HG03565 (cell line): ENCODE measurements at regions not wholly inside any gene's neighbourhood (a gene's known extent, or its start where the extent isn't known, plus 50 kb on each side); places are given as distances from the start of the nearest gene placed in this dataset.
"Not testable (repeated sequence)": the region's sequence is repeated elsewhere in the genome, so short reads cannot be mapped to it uniquely, and the experiment has no call there.

Experiments
- ATAC-seq: cut with Tn5 transposase; IDR thresholded peaks from one replicate; pipeline ENCODE4 v1.9.1; 2021; ENCODE audit warnings: mild to moderate bottlenecking, moderate library complexity; ENCODE audit not compliant: unreplicated experiment

DNA sequence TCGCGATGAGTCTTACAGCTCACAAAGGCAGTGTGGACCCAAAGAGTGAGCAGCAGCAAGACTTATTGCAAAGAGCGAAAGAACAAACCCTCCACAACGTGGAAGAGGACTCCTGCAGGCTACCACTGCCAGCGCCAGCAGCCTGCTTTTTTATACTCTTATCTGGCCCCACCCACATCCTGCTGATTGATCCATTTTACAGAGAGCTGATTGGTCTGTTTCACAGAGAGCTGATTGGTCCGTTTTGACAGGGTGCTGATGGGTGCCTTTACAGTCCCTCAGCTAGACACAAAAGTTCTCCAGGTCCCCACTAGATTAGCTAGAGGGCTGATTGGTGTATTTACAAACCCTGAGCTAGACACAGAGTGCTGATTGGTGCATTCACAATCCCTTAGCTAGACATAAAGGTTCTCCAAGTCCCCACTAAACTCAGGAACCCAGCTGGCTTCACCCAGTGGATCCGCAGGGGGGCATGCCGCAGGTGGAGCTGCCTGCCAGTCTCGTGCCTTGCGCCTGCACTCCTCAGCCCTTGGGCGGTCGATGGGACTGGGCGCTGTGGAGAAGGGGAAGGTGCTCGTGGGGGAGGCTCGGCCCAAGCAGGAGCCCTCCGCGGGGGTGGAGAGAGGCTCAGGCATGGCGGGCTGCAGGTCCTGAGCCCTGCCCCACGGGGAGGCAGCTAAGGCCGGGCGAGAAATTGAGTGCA, 75.7 kb downstream of the QDPR start:
- ATAC-seq: not testable (repeated sequence)

DNA sequence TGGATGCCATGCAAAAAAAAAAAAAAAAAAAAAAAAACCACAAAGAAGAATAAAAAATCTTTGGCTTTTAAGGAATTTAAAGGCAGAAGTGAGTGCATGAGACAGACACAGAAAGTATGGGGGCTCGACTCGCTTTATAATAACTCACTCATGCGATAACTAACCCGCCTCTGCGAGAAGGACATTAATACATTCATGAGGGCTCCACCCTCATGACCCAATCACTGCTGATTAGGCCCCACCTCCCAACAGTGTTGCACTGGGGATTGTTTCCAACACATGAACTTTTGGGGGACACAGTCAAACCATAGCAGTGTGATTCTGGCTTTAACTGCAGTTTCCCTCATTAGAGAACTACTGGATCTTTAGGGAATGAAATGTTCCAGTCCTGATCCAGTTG, 78.1 kb downstream of the QDPR start:
- ATAC-seq: no peak

DNA sequence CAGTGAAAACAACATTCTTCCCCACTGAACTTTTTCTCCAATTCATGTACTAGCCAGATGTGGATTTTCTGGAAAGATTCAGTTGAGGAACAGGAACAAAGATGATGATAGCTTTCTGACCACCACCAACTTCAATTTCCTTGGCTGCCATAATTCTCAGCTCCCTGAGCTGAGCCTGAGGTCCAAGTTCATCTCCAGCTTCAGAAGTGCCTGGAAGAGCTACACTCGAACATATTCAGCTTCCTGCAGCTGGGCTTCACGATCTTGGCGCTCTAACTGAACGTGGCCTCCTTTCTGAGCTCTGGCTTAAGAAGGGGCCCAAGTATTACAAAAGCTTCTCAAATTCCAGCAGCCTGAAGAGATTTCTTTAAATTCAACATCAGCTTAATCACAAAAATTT, 83.9 kb downstream of the QDPR start:
- ATAC-seq: no peak

DNA sequence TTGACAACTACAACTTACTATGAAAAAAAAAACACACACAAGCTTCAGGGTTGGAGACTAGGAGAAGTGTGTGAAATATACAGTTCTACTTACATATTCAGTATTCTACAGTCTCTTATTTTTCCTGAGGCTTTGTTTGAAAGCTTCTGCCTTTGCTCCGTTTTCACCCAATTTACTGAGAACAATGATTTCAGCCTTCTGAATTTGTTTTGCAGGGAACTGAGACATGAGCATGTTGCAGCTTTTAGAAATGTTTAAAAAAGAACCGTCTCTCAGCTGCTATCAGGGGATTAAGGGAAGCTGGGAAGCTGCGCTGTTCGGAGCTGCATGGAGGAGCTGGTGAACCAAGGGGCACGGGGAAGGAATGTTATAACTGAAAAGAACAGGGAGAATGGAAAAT, 85.7 kb downstream of the QDPR start:
- ATAC-seq: no peak

DNA sequence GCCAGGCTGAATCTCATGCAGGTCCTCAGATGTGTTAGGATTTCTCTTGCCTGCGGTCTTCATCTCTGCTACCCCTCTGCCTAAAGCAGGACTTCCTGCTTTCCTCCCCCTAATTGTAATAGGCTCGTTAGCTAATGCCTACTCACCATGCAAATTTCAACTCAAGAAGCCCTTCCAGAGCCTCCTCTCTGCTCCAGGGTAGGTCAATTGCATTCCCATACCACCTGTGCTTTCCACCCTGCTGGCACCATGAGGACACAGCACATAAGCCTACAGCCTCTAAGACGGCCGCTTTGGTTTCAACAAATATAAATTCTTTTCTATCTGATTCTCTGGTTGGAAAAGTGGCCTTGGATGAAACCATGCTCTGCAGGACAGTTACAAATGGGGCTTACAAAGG, 93.9 kb downstream of the QDPR start:
- no peak for ATAC-seq

DNA sequence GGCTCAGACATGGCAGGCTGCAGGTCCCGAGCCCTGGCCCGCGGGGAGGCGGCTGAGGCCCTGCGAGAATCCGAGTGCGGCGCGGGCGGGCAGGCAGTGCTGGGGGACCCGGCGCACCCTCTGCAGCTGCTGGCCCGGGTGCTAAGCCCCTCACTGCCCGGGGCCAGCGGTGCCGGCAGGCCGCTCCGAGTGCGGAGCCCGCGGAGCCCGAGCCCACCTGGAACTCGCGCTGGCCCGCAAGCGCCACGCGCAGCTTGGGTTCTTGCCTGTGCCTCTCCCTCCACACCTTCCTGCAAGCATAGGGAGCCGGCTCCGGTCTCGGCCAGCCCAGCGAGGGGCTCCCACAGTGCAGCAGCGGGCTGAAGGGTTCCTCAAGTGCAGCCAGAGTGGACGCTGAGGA, 97.5 kb downstream of the QDPR start:
- ATAC-seq: no peak

DNA sequence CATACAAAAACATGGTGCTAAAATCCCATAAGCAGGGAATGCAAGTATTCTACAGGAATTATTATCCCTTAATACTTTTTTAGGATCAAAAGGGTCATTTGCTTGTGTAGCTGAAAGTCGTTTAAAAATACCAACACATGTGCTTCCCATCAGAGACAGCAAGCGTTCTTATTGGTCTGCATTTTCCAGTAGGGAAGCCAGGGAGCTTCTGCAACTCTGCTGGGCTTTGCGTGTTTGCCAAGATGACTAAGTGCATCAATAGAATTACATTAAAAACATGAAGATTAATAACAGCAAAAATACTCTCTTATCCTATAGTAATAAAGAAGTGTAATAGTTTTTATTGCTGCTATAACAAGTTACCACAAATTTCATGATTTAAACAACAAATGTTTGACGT, 111.2 kb downstream of the QDPR start:
- ATAC-seq: no peak

DNA sequence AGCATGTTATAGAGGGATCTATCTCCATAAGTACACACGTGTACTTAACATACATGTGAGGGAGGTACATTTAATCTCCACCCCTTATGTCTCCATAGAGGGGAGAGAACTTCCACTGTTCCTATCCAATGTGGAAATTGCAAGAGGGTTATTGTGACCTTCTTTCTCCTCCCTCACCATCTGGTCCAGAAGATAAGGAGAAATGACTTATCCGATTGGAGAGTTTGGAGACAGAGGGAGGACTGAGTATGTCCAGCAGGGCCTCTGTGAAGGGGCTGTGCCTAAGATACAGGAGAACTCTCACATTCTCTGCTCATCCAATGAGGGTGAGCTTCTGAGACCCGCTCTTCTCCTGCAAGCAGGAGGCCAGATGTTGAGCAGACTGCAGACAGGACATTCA, 113.1 kb downstream of the QDPR start:
- no peak for ATAC-seq

DNA sequence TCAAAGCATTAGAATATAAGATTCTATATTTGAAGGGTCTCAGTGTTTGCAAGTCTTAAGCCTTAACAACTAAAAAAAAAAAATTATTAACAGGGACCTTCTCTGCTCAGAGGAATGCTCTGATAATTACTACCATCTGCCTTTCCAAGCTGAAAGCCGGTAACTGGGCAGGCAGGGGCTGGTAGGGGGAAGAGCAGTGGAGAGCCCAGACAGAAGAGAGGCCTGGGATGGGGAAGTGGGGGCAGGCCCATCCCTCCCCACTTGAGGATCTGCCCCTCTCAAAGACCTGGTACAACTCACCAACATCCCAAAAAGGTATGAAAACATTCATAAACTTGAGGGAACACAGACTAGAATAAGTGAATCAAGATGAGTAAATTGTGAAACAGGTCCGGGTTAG, 113.9 kb downstream of the QDPR start:
- no peak for ATAC-seq

DNA sequence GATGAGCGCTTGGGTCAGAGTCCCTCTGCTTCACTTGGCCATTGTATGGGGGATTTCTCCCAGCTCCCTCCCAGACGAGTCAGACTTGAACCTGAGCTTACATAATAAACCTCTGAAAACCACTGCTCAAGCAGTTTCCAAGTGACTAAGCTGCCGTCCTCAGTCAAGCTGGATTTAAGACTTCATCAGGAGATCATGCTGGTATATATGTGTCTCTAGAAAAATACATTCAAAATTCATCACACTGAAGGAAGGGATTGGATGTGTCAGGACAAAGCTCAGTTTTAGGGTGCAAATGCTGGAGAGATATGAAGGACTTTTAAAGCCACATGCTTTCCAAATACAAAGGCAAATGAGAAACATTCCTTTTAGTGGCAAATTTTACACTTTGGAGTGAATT, 114.3 kb downstream of the QDPR start:
- ATAC-seq: no peak

DNA sequence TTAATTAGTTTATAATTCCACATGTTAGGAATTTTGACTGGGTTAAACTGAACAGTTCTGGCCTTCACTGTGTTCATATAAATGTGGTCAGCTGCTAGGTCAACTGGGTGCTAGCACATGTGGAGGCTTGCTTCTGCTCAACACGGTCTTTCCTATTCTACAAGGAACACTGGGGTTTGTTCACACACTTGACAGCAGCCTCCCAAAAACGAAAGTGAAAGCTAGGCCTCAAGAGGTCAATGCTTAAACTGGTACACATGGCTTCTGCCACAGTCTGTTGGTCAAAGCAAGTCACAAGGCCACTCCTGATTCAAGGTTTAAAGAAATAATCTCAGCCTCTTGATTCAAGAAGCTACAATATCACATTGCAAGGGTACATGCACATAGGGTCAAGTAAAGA, 126.5 kb downstream of the QDPR start:
- peak; percentile 70 for ATAC-seq

DNA sequence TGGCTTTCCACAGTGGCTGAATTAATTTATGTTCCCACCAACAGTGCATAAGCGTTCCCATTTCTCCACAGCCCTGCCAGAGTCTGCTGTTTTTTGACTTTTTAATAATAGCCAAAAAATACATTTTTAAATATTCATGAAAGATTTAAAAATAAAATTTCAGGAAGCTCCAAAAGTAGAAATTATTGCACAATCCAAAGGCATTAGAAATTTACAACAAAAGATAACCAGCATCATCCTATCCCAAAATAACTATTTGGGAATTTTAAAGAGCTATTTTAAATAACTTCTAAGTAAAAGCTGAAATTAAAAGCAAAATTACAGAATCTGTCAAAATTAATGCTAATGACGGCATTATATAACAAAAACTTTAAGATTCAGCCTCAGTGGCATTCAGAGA, 131.5 kb downstream of the QDPR start:
- no peak for ATAC-seq

DNA sequence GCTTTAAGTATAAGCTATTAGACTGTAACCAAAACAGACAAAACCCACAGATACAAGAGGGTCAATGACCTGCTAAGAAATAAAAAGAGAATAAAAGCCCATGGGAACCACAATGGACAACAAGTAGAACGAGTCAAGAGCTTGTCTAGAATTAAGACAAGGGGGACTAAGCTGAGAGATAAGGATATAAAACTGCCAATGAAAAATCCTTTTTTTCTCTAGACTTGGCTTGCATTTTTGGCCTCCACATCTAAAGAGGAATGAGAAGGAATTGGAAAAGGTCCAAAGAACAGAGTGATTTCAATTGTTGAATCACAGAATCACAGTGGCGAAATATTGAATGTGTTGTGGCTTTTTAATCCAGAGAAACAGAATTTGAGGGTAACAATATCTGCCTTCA, 135.7 kb downstream of the QDPR start:
- ATAC-seq: no peak

DNA sequence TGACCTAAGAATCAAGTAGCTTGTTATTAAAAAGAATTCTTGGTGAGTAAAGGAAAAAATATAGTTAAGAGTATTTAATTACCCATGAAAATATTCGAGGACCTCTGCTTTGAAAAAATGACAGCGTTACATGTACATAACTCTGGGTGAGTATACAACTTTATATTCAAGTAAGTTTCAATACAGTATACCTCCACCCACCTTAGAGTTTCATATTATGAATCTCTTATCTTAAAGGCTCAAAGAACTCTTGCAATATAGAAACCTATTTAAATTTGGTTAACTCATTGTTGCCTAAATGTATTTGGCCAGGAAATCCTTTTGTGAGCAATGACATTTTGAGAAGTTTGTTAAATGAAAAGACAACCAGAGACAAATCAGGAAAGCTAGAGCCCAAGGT, 138.2 kb downstream of the QDPR start:
- ATAC-seq: no peak

DNA sequence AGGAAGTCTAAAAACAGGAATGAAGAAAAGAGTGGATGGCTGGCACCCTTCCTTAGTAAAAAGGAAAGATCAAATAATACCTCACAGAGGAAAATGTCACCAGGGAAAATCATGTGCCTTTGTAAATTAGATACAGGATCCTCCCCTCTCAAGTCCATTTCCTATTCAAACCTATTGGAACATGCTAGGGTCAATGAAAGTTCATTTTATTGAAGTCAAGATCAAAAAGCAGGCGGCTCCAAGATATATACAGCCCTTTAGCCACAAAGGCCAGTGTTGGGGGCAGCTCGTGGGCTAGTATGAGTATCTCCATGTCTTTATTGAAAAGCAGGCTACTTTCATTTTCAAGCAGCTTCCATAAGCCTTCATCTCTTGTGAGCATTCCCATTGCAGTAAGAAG, 141.1 kb downstream of the QDPR start:
- ATAC-seq: no peak

DNA sequence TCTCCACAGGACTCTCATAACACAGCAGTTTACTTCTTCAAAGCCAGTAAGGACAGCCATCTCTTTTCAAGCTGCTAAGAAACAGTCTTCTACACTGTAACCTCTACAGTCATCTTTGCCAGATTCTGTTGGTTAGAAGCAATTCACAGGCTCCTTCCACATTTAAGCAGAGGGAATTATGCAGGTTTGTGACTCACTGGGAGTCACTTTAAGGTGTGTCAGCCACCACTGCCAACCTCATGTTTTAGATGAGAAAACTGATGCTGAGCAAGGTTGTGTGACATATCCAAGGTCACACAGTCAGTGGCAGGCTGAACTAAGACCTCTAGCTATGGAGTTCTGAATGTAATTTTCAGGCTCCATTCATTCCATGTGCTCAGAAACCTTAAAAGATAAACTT, 143.5 kb downstream of the QDPR start:
- no peak for ATAC-seq

DNA sequence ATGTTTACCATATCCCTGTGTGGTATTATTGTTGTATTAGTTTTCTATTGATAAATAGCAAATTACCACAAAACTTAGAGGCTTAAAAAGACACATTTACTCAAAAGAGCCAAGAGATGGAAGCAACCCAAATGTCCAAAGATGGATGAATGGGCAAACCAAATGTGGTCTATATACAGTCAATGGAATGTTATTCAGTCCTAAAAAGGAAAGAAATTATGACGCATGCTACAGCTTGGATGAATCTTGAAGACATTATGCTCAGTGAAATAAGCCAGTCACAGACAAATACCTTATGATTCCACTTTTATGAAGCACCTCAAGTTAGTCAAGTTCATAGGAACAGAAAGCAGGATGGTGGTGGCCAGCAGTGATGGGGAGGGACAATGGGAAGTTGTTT, 144.7 kb downstream of the QDPR start:
- no peak for ATAC-seq

DNA sequence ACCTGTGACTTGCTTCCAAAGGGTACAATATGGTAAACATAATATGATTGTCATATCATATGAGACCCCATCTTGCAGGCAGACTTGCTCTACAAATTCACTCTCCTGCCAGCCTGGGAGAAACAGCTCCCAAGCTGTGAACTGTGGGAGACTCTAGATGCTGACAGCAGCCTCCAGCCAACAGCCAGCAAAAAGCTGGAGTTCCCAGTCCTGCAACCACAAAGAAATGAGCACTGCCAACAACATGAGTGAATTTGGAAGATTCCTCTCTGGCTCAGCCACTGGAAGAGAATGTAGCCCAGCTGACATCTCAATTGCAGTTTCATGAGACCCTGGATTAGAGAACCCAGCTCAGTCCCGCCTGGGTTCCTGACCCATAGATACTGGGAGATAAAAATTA, 145.4 kb downstream of the QDPR start:
- ATAC-seq: no peak

DNA sequence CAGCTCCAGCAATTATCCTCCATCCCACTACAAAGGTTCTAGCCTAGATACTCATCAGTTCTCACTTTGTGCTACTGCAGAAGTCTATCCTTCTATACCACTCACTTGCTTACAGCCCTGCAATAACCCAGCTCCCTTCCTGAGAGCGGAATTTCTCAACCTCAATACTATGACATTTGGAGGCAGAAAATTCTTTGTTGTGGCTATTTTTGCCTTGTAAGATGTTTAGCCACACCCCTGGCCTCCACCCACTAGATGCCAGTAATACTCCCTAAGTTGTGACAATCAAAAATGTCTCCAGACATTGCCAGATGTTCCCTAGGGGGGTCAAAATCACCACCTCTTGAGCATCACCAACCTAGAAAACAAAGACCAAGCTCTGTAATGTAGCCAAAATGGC, 149.5 kb downstream of the QDPR start:
- no peak for ATAC-seq

DNA sequence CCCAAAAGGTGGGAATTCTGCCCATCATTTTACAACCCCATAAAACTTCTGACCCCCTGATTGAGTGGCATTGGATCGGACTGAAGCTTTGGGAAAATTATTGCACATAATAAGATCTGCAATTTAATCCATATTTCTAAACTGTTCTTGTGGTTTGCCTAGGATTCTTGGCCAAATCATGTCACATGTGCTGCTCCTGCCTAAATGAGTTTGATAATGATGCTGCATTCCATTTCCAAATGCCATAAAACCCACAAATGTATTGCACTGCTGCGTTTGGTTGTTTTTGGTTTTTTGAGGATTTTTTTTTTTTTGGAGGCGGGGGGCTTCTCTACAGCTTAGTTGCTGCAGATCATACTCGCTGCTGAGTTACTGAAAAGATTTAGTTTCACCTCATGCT, 153.6 kb downstream of the QDPR start:
- no peak for ATAC-seq

DNA sequence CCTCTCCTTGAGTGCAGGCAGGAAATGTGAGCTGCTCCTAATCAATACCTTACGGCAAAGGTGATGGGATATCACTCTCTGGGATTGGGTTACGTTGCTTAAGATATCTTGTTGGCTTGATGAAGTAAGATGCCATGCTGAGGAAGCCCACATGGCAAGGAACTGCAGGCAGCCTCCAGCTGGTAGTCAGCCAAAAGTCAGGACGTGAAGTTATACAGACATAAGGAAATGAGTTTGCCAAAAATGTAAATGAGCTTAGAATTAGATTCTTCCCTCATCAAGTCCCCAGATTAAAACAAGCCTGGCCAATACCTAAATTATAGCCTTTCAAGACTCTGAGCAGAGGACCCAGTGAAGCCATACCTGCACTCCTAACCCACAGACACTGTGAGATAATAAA, 155.0 kb downstream of the QDPR start:
- no peak for ATAC-seq

DNA sequence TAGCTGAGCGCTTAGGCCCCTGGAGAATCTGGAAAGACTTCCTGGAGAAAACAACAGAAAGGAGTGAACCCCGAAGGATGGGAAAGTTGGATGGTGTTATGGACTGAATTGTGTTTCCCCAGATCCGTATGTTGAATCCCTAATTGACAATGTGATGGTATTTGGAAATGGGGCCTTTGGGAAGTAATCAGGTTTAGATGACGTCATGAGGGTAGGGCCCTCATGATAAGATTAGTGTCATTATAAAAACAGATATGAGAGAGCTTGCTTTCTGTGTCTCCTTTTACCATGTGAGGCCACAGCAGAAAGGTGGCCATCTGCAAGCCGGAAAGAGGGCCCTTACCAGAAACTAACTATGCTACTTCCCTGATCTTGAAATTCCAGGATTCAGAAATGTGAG, 159.5 kb downstream of the QDPR start:
- no peak for ATAC-seq

DNA sequence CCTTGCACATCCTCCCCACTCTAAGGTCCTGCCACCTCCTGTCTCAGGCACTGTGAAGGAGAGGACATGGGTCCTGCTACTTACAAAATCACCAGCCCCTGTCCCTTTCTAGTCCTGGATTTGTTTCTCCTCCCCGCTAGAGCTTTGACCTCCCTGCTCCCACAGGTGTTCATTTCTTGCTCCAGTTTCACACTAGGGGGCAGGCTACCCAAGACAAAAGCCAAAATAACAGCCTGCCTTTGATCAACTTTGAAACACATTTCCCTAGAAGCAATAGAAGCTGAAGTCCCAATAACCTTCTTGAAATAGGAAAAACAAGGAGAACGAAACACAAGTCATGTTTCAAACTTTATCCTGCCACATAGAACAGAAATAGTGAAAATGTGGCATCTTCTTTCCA, 164.4 kb downstream of the QDPR start:
- ATAC-seq: no peak

DNA sequence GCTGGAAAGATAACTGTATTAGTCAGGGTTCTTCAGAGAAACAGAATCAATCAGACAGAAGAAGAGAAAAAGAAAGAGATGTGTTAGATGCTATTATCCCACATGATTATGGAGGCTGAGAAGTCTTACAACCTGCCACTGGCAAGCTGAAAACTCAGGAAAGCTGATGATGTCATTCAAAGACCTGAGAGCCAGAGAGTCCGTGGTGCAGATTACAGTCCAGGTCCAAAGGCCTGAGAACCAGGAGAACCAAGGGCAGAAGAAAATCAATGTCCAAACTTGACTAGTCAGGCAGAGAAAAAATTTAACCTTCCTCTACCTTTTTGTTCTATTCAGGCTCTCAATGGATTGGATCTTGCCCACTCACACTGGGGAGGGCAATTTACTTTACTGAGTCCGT, 172.5 kb downstream of the QDPR start:
- no peak for ATAC-seq
